Esophagus muscularis mucosa (tissue), 4 donors: ENCODE measurements at regions not wholly inside any gene's neighbourhood (a gene's known extent, or its start where the extent isn't known, plus 50 kb on each side); places are given as distances from the start of the nearest gene placed in this dataset.

Experiments used
- DNase-seq: peaks from one replicate; pipeline ENCODE4 v3.0.0-alpha.2; 2017; ENCODE audit errors: extremely low spot score
- H3K27ac ChIP-seq, 4 donors: fragments of 200-600 bp; sonication (generic); replicated peaks in 1 of 4; 1 replicate in 3 of 4; 2 replicates in 1 of 4; pipeline ENCODE4 v1.5.1; 2016 to 2019; ENCODE audit warnings: mild to moderate bottlenecking in 1 of 4
- H3K27me3 ChIP-seq, 4 donors: fragments of 200-600 bp; sonication (generic); one replicate each; pipeline versions ENCODE4 v1.5.1 to v1.6.0; 2016 to 2019
- H3K36me3 ChIP-seq, 4 donors: fragments of 200-600 bp; sonication (generic); one replicate each; pipeline ENCODE4 v1.5.1; 2016 to 2019
- H3K4me1 ChIP-seq, 4 donors: fragments of 200-600 bp; sonication (generic); one replicate each; pipeline ENCODE4 v1.5.1; 2016 to 2019
- H3K4me3 ChIP-seq, 4 donors: fragments of 200-600 bp; sonication (generic); 1 replicate in 2 of 4; 2 replicates in 2 of 4; pipeline ENCODE4 v1.5.1; 2016 to 2019; ENCODE audit warnings: mild to moderate bottlenecking in 4 of 4, moderate library complexity in 1 of 4
- H3K9me3 ChIP-seq, 4 donors: fragments of 200-600 bp; sonication (generic); 1 replicate in 3 of 4; 2 replicates in 1 of 4; pipeline ENCODE4 v1.5.1; 2016 to 2019
- CTCF ChIP-seq, 3 experiments: fragments of 200-600 bp in 2 of 3; fragments of 450-650 bp in 1 of 3; sonication (generic) in 2 of 3; IDR thresholded peaks; one replicate each; pipeline ENCODE4 v1.5.1; 2017 to 2019; ENCODE audit warnings: antibody characterized with exemption in 3 of 3, mild to moderate bottlenecking in 2 of 3, moderate library complexity in 1 of 3
- EP300 ChIP-seq: sonication (generic); formaldehyde crosslinking; IDR thresholded peaks from one replicate; pipeline ENCODE4 v1.6.1; 2017; ENCODE audit warnings: antibody characterized with exemption
- POLR2A ChIP-seq: fragments of 450-650 bp; IDR thresholded peaks from one replicate; pipeline ENCODE4 v1.6.1; 2017; ENCODE audit warnings: antibody characterized with exemption, moderate library complexity, mild to moderate bottlenecking, low read depth
- POLR2AphosphoS5 ChIP-seq, 2 donors: sonication (generic); formaldehyde crosslinking; IDR thresholded peaks; one replicate each; pipeline ENCODE4 v1.6.1; 2017; ENCODE audit warnings: antibody characterized with exemption in 2 of 2
- WGBS: methylation state at CpG from one replicate; pipeline ENCODE4 v1.1.5; 2018; 5-methylcytosine and 5-hydroxymethylcytosine counted together
- intact Hi-C: fragments of 100-400 bp; cut with DNase I; formaldehyde crosslinking; loops from one replicate; pipeline ENCODE4 v1.15.1; 2023

GRCh38 chr5:87828545-87829216, 416.0 kb upstream of the CCNH start:
- no peaks in the 10 kb centered on the region for H3K27me3 ChIP-seq
- no peaks in the 10 kb centered on the region for H3K4me1 ChIP-seq
- no peak for TF ChIP-seq POLR2A
- TF ChIP-seq EP300: no peak
- no peak for TF ChIP-seq POLR2AphosphoS5 (IDR thresholded peaks at IDR 0.05)
- no peak for TF ChIP-seq CTCF (IDR thresholded peaks at IDR 0.05)
- DNase-seq: no peak
- intact Hi-C loops: no loop called here
- no peaks in the 10 kb centered on the region for H3K36me3 ChIP-seq
- 83% methylated on average over 2 of the region's 2 CpGs for WGBS
- peaks cover 0 to 21% (median 8%) of the 10 kb centered on the region in 4 donors for H3K9me3 ChIP-seq
- H3K4me3 ChIP-seq: no peak overlapping the region
- H3K27ac ChIP-seq: no peak overlapping the region

- no peaks in the 10 kb centered on the region for H3K36me3 ChIP-seq
- H3K9me3 ChIP-seq: peaks cover 0 to 13% (median 8%) of the 10 kb centered on the region in 4 donors
- WGBS: 82% methylated on average over 8 of the region's 8 CpGs
- H3K27ac ChIP-seq: no peak overlapping the region
- intact Hi-C loops: no loop called here
- H3K4me1 ChIP-seq: no peaks in the 10 kb centered on the region
- no peak for DNase-seq
- TF ChIP-seq POLR2A: no peak
- TF ChIP-seq EP300: no peak
- no peak for TF ChIP-seq POLR2AphosphoS5 (IDR thresholded peaks at IDR 0.05)
- no peak for TF ChIP-seq CTCF (IDR thresholded peaks at IDR 0.05)
- no peak overlapping the region for H3K4me3 ChIP-seq
- no peaks in the 10 kb centered on the region for H3K27me3 ChIP-seq
Measured at GRCh38 chr5:87827539-87827938, 414.8 kb upstream of the CCNH start.

- H3K9me3 ChIP-seq: peaks cover 0 to 4% (median under 1%) of the 10 kb centered on the region in 4 donors
- TF ChIP-seq POLR2A (no peak), CTCF (IDR thresholded peaks at IDR 0.05) (no peak), EP300 (no peak), POLR2AphosphoS5 (IDR thresholded peaks at IDR 0.05) (no peak)
- H3K27me3 ChIP-seq: no peaks in the 10 kb centered on the region
- H3K4me3 ChIP-seq: no peak overlapping the region
- no peaks in the 10 kb centered on the region for H3K36me3 ChIP-seq
- no peak for DNase-seq
- intact Hi-C loops: no loop called here
- 75% methylated on average over 3 of the region's 3 CpGs for WGBS
- H3K27ac ChIP-seq: no peak overlapping the region
- H3K4me1 ChIP-seq: no peaks in the 10 kb centered on the region
Measured at GRCh38 chr5:87826507-87826906, 413.8 kb upstream of the CCNH start.

GRCh38 chr5:87825583-87825982, 412.9 kb upstream of the CCNH start:
- no peaks in the 10 kb centered on the region for H3K36me3 ChIP-seq
- H3K27ac ChIP-seq: no peak overlapping the region
- DNase-seq: no peak
- H3K4me3 ChIP-seq: no peak overlapping the region
- H3K27me3 ChIP-seq: no peaks in the 10 kb centered on the region
- TF ChIP-seq EP300: no peak
- TF ChIP-seq POLR2AphosphoS5 (IDR thresholded peaks at IDR 0.05): no peak
- no peak for TF ChIP-seq CTCF (IDR thresholded peaks at IDR 0.05)
- H3K9me3 ChIP-seq: no peaks in the 10 kb centered on the region
- 41% methylated on average over 1 of the region's 1 CpG for WGBS
- H3K4me1 ChIP-seq: no peaks in the 10 kb centered on the region
- intact Hi-C loops: no loop called here

GRCh38 chr5:87807783-87808182, 395.1 kb upstream of the CCNH start:
- Histone ChIP-seq H3K27ac (no peak overlapping the region), H3K4me1 (no peaks in the 10 kb centered on the region), H3K27me3 (no peaks in the 10 kb centered on the region), H3K4me3 (no peak overlapping the region), H3K9me3 (peaks cover 0 to 4% (median 0%) of the 10 kb centered on the region in 4 donors), H3K36me3 (no peaks in the 10 kb centered on the region)
- intact Hi-C loops: no loop called here
- TF ChIP-seq POLR2AphosphoS5 (IDR thresholded peaks at IDR 0.05) (no peak), POLR2A (no peak), CTCF (IDR thresholded peaks at IDR 0.05) (no peak)
- no peak for DNase-seq
